Prostate gland (tissue), 2 donors: ENCODE measurements at regions not wholly inside any gene's neighbourhood (a gene's known extent, or its start where the extent isn't known, plus 50 kb on each side); places are given as distances from the start of the nearest gene placed in this dataset.

Source experiments
- DNase-seq: peaks from one replicate; pipeline ENCODE4 v3.0.0-alpha.2; 2019; ENCODE audit warnings: low spot score
- H3K27ac ChIP-seq, 2 donors: fragments of 200-600 bp; sonication (generic); 2 replicates each; pipeline ENCODE4 v1.5.1; 2017 to 2019
- H3K27me3 ChIP-seq: fragments of 200-600 bp; sonication (generic); replicated peaks from 2 replicates; pipeline ENCODE4 v1.5.1; 2019; ENCODE audit not compliant: insufficient read depth
- H3K36me3 ChIP-seq, 2 donors: fragments of 200-600 bp; sonication (generic); 1 replicate in 1 of 2; 2 replicates in 1 of 2; pipeline versions ENCODE4 v1.5.1 to v1.8.1; 2017 to 2019
- H3K4me1 ChIP-seq: fragments of 200-600 bp; sonication (generic); replicated peaks from 2 replicates; pipeline ENCODE4 v1.5.1; 2019
- H3K4me3 ChIP-seq, 2 donors: fragments of 200-600 bp; sonication (generic); 2 replicates each; pipeline ENCODE4 v1.5.1; 2017 to 2019
- H3K9me3 ChIP-seq: fragments of 200-600 bp; sonication (generic); 2 replicates; pipeline ENCODE4 v1.5.1; 2017
- CTCF ChIP-seq, 4 experiments: fragments of 200-600 bp in 2 of 4; fragments of 450-650 bp in 2 of 4; sonication (generic) in 2 of 4; IDR thresholded peaks; 1 replicate in 3 of 4; 2 replicates in 1 of 4; pipeline ENCODE4 v1.5.1; 2016 to 2019; ENCODE audit warnings: antibody characterized with exemption in 4 of 4, mild to moderate bottlenecking in 2 of 4, moderate library complexity in 2 of 4
- POLR2A ChIP-seq: fragments of 450-650 bp; IDR thresholded peaks from one replicate; pipeline ENCODE4 v1.6.1; 2016; ENCODE audit warnings: antibody characterized with exemption, mild to moderate bottlenecking
- POLR2AphosphoS5 ChIP-seq: sonication (generic); formaldehyde crosslinking; IDR thresholded peaks from one replicate; pipeline ENCODE4 v1.6.1; 2017; ENCODE audit warnings: antibody characterized with exemption
- WGBS: methylation state at CpG from one replicate; pipeline ENCODE4 v1.1.5; 2018; 5-methylcytosine and 5-hydroxymethylcytosine counted together
- intact Hi-C: fragments of 100-400 bp; cut with DNase I; formaldehyde crosslinking; loops from one replicate; pipeline ENCODE4 v1.14.2; 2022

DNA sequence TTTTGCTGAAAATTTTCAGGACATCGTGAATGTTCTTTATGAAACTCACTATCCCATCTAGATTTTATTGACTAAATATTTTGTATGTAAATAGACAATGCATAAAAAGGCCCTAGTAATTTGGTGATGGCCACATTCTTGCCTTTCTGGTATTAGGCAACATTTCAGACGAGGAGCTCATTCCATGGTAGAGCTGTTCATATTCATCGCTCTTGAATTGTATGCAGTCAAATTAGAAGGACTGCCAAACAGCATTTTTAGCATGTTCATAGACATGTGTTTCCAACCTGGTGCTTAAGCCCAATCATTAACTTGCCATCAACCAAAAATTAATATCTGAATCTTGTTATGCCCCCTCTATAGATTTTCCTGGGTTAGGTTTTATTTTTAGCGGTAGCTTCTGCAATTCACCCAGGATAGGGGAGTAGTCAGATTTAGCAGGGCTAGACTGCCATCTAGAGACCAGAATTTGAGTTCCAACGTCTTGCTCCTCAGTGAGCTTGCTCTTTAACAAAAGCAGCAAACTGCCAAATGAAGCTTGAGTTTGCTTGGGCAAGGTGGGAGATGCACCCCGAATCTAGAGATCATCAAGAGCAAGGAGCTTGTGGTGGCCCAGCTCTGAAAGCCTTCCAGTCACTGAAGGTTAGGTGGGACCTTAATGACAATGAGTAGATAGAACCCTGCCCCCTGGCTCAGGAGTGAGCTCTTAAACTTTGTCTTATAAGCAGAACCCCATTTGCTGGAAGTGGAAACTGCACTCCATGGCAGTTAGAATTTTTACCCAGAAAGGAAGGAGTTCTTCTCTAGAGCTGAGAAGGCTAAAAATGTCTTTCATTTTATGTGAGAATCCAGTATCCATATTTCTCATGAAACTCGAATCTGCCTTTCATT, 456.2 kb downstream of the RASEF start:
- intact Hi-C loops = loop anchor here (5.0 to 10.0 kb wide), 5 partner anchors 74 to 2002 kb away; partner anchors contain the start of gene TLE1
- H3K9me3 ChIP-seq = no peaks in the 10 kb centered on the region
- no peaks in the 10 kb centered on the region for H3K36me3 ChIP-seq
- H3K27ac ChIP-seq = no peak overlapping the region
- no peaks in the 10 kb centered on the region for H3K27me3 ChIP-seq
- H3K4me1 ChIP-seq = peaks cover 5% of the 10 kb centered on the region
- 58% methylated on average over 7 of the region's 7 CpGs for WGBS
- no peak overlapping the region for H3K4me3 ChIP-seq
- no peak for TF ChIP-seq POLR2A
- TF ChIP-seq CTCF (IDR thresholded peaks at IDR 0.05) = peak in 3 of 4 experiments; percentile 46 to 61 (median 60)
- no peak for TF ChIP-seq POLR2AphosphoS5
- peak; percentile 32 for DNase-seq

DNA sequence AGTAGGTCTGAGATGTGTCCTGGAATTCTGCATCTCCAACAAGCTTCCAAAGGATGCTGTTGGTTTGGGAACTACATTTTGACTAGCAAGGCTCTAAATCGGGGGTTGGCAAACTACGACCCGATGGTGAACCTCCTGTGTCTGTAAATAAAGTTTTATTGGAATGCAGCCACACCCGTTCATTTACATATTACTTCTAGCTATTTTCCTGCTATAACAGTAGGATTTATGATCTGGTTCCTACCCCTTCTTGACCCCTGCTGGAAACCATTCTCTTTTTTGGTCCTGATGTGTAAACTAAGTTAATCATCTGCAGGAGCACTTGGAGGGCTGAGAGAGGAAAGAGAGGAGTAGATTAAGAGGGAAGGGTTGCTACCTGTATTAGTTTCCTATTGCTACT, 454.5 kb downstream of the RASEF start:
- 63% methylated on average over 4 of the region's 4 CpGs for WGBS
- intact Hi-C loops = loop anchor here (5.0 to 10.0 kb wide), 5 partner anchors 76 to 2004 kb away; partner anchors contain the start of gene TLE1
- DNase-seq = no peak
- H3K9me3 ChIP-seq = no peaks in the 10 kb centered on the region
- no peaks in the 10 kb centered on the region for H3K27me3 ChIP-seq
- TF ChIP-seq POLR2A (no peak), CTCF (IDR thresholded peaks at IDR 0.05) (no peak), POLR2AphosphoS5 (no peak)
- H3K4me1 ChIP-seq = peaks cover 5% of the 10 kb centered on the region
- H3K4me3 ChIP-seq = no peak overlapping the region
- H3K27ac ChIP-seq = no peak overlapping the region
- H3K36me3 ChIP-seq = no peaks in the 10 kb centered on the region

GRCh38 chr9:82612942-82613341, 450.0 kb downstream of the RASEF start:
- WGBS = 91% methylated on average over 5 of the region's 5 CpGs
- Histone ChIP-seq H3K27ac (no peak overlapping the region), H3K36me3 (no peaks in the 10 kb centered on the region), H3K27me3 (no peaks in the 10 kb centered on the region), H3K4me1 (no peaks in the 10 kb centered on the region), H3K4me3 (no peak overlapping the region), H3K9me3 (no peaks in the 10 kb centered on the region)
- intact Hi-C loops = no loop called here
- TF ChIP-seq POLR2A = no peak
- TF ChIP-seq POLR2AphosphoS5 = no peak
- TF ChIP-seq CTCF (IDR thresholded peaks at IDR 0.05) = no peak
- no peak for DNase-seq

DNA sequence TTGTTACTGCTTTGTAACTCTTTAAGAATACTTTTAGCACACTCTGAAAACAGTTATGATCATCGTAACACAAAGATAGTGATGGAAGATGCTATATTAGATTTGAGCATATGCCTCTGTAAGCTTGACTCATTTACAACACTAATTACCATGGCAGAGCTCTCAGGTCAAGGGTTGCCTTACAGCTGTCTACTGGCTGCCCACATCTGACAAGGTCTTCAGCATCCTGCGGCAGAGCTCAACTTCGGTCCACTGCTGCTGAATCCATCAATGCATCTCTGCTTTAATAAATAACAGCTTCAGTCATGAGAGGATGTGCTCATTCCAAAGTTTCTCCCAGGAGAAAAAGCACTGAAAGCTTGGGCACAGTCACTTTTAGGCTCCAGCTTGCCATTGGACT, 449.4 kb downstream of the RASEF start:
- Histone ChIP-seq H3K27me3 (no peaks in the 10 kb centered on the region), H3K4me1 (no peaks in the 10 kb centered on the region), H3K9me3 (no peaks in the 10 kb centered on the region), H3K27ac (no peak overlapping the region), H3K4me3 (no peak overlapping the region), H3K36me3 (no peaks in the 10 kb centered on the region)
- no peak for TF ChIP-seq POLR2A
- no peak for TF ChIP-seq CTCF (IDR thresholded peaks at IDR 0.05)
- no peak for TF ChIP-seq POLR2AphosphoS5
- no peak for DNase-seq
- 94% methylated on average over 3 of the region's 3 CpGs for WGBS
- intact Hi-C loops = no loop called here

- TF ChIP-seq POLR2A (no peak), CTCF (IDR thresholded peaks at IDR 0.05) (no peak), POLR2AphosphoS5 (no peak)
- Histone ChIP-seq H3K9me3 (no peaks in the 10 kb centered on the region), H3K27me3 (no peaks in the 10 kb centered on the region)
Measured at GRCh38 chr9:82616545-82616944, 446.4 kb downstream of the RASEF start.

More at GRCh38 chr9:82616545-82616944, 446.4 kb downstream of the RASEF start:
- intact Hi-C loops = no loop called here
- 78% methylated on average over 3 of the region's 3 CpGs for WGBS
- no peaks in the 10 kb centered on the region for H3K36me3 ChIP-seq
- DNase-seq = no peak
- H3K4me1 ChIP-seq = no peaks in the 10 kb centered on the region
- H3K4me3 ChIP-seq = no peak overlapping the region
- H3K27ac ChIP-seq = no peak overlapping the region
